Stomach (tissue), 4 donors: ENCODE measurements at regions not wholly inside any gene's neighbourhood (a gene's known extent, or its start where the extent isn't known, plus 50 kb on each side); places are given as distances from the start of the nearest gene placed in this dataset.

Experiments
- EP300 ChIP-seq: sonication (generic); formaldehyde crosslinking; IDR thresholded peaks from one replicate; pipeline ENCODE4 v1.6.1; 2017; ENCODE audit warnings: antibody characterized with exemption
- POLR2A ChIP-seq, 4 donors: fragments of 450-650 bp; IDR thresholded peaks; one replicate each; pipeline ENCODE4 v1.6.1; 2016; ENCODE audit warnings: antibody characterized with exemption in 4 of 4, control low read depth in 2 of 4, mild to moderate bottlenecking in 1 of 4, moderate library complexity in 1 of 4
- POLR2AphosphoS5 ChIP-seq, 3 donors: sonication (generic); formaldehyde crosslinking; IDR thresholded peaks; one replicate each; pipeline ENCODE4 v1.6.1; 2016; ENCODE audit warnings: antibody characterized with exemption in 3 of 3
- TF ChIP-seq, protein P1 (sequence below), 7 experiments: fragments of 450-650 bp in 4 of 7; fragments of 200-600 bp in 3 of 7; sonication (generic) in 3 of 7; IDR thresholded peaks; one replicate each; pipeline ENCODE4 v1.5.1; 2016 to 2019; ENCODE audit warnings: antibody characterized with exemption in 7 of 7, control low read depth in 2 of 7, mild to moderate bottlenecking in 1 of 7

GRCh38 chr20:7301807-7302206, 534.3 kb downstream of the BMP2 start:
- TF ChIP-seq POLR2A (IDR thresholded peaks at IDR 0.05) (no peak), POLR2AphosphoS5 (IDR thresholded peaks at IDR 0.05) (no peak), EP300 (no peak)
- TF ChIP-seq, protein P1, sequence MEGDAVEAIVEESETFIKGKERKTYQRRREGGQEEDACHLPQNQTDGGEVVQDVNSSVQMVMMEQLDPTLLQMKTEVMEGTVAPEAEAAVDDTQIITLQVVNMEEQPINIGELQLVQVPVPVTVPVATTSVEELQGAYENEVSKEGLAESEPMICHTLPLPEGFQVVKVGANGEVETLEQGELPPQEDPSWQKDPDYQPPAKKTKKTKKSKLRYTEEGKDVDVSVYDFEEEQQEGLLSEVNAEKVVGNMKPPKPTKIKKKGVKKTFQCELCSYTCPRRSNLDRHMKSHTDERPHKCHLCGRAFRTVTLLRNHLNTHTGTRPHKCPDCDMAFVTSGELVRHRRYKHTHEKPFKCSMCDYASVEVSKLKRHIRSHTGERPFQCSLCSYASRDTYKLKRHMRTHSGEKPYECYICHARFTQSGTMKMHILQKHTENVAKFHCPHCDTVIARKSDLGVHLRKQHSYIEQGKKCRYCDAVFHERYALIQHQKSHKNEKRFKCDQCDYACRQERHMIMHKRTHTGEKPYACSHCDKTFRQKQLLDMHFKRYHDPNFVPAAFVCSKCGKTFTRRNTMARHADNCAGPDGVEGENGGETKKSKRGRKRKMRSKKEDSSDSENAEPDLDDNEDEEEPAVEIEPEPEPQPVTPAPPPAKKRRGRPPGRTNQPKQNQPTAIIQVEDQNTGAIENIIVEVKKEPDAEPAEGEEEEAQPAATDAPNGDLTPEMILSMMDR (IDR thresholded peaks at IDR 0.05): no peak
